SHP77 (cell line): ENCODE measurements at regions not wholly inside any gene's neighbourhood (a gene's known extent, or its start where the extent isn't known, plus 50 kb on each side); places are given as distances from the start of the nearest gene placed in this dataset.
"Not testable (repeated sequence)": the region's sequence is repeated elsewhere in the genome, so short reads cannot be mapped to it uniquely, and the experiment has no call there.

Experiments
- DNase-seq, 2 experiments: peaks; one replicate each; lab custom pipeline; 2025; lab: John Stamatoyannopoulos, UW

DNA sequence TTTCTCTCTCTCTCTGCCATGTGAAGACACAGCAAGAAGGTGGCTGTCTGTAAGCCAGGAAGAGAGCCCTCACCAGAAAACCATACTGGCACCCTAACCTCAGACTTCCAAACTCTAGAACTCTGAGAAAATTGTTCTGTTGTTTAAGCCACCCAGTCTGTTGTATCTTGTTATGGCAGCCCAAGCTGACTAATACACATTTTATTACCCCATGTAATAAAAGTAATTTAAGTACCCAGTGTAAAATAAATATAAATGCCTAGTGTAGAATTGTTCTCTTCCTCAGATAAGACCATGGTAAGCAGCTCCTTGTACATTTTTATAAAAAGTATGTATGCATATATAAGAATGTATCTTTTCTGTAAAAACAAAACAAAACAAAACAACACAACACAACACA, 119.7 kb downstream of the DTL start:
- DNase-seq = no peak

- no peak for DNase-seq
These were observed 121.7 kb downstream of the DTL start for GRCh38 chr1:212157252-212157651.

DNA sequence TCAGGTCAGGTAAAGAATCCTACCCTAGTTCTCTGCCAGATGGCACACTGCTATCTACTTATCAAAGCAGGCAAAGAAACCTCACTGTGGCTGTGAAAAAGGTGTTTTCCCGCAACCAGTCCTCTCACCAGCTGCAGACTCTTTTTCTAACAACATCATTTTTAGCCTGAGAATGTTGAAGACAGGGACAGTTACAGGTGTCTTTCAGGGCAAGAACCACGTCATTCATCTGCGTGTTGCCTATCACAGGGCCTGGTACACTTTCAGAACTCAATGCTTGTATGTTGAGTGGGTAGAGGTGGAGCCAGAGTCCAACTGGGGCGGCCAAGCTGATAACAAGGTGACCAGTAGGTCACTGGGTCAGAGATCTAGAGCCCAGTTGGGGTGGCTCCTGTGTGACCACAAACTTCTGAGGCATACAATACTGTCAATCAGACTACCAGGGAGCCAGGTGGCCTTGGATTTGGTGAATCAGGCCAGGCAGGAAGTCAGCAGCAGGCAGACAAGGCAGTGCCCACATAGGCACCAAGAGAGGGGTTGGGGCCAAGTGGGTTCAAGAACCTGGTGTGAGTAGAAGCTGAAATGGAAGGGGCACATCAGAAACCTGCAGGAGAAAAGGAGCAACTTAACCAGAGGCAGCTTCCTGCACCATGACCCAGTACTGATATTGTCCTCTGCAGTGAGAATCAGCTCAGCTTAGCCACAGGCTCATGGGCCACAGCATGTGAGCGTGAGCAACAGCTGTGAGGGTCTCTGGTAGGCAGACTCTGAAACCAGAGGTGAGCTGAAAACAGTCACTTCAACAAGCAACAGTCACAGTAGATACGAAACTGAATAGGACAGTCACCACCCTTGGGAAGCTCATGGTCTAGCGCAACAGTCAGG, 123.6 kb downstream of the DTL start:
- DNase-seq = no peak

- no peak for DNase-seq
These were observed 123.9 kb upstream of the PPP2R5A start for GRCh38 chr1:212161231-212161781.

GRCh38 chr1:212162635-212163034, 122.6 kb upstream of the PPP2R5A start:
- DNase-seq = peak in 1 of 2 experiments; percentile 10

- DNase-seq = no peak
These were observed 120.9 kb upstream of the PPP2R5A start for GRCh38 chr1:212164095-212164872.

DNA sequence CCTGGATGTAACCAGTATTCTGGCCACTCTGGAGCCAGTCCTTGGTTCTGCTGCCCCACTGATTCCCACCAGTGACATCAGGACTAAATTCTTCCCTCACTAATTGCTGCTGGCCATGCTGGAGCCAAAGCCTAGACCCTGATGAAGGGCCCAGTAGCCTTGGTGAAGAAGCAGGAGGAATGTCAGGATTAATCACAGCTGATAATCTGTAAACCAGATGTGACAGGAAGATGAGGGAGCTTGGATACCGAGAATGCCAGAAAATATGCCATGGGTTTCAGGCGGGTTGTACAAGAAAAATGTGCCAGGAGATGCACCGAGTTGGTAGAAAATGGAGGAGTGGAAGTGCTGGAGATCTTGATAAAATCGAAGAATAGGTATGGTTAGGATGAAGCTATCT, 119.0 kb upstream of the PPP2R5A start:
- DNase-seq = no peak

- no peak for DNase-seq
These were observed 118.6 kb upstream of the PPP2R5A start for GRCh38 chr1:212166644-212167043.

GRCh38 chr1:212167098-212167497, 118.1 kb upstream of the PPP2R5A start:
- no peak for DNase-seq

DNA sequence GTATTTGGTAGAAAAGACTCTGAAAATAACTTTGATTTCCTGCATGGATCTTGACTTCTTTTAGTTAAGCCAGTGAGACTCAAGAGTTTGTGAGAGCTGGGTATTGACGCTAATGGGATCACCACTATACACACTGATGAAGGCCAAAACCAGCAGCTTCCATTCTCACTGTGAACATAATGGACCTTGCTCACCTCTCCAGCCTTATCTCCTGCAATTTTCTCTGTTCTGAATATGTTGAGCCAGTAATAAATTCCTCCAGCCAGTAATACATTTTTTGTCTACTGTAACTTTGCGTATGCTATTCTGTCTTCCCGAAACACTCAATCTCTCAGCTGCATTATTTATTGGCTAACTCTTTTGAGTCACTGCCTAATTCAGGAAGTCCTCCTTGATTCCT, 111.6 kb upstream of the PPP2R5A start:
- DNase-seq = no peak

- not testable (repeated sequence) for DNase-seq
These were observed 110.9 kb upstream of the PPP2R5A start for GRCh38 chr1:212174295-212174694.

DNA sequence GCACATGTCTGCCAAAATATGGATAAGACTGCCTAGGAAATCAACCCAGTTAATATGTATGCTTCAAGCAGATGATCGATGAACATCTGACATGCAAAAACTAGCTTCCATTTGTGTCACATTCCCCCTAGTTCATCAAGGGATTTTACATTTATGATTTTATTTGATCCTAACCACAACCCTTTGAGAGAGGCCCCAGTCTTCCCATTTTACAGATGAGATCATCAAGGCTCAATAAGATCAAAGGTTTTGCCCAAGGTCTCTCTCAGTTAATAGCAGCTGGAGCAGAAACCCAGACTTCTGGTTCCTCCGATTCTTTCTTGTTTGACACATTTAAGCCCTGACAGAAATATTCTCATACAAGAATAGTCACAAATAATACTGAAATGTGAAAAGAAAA, 107.7 kb upstream of the PPP2R5A start:
- DNase-seq = no peak

DNA sequence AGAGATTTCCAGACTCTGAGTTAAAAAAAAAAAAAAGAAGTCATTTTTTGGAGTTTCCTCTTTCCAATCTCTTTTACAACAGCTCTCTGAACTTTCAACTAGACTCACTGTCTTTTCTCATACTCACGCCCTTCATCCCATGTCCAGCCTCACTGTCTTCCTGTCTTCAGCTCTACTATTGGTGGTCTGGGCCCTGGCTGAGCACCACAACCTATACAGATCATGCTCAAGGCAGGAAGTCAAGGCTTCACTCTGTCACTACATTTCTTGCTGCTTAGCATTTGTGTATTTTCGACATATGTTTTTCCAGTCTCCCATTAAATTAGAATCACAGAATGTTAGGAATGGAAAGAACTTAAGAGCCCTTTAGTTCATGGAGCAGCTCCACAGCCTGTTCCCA, 106.4 kb upstream of the PPP2R5A start:
- no peak for DNase-seq

GRCh38 chr1:212179394-212180076, 105.7 kb upstream of the PPP2R5A start:
- no peak for DNase-seq

DNA sequence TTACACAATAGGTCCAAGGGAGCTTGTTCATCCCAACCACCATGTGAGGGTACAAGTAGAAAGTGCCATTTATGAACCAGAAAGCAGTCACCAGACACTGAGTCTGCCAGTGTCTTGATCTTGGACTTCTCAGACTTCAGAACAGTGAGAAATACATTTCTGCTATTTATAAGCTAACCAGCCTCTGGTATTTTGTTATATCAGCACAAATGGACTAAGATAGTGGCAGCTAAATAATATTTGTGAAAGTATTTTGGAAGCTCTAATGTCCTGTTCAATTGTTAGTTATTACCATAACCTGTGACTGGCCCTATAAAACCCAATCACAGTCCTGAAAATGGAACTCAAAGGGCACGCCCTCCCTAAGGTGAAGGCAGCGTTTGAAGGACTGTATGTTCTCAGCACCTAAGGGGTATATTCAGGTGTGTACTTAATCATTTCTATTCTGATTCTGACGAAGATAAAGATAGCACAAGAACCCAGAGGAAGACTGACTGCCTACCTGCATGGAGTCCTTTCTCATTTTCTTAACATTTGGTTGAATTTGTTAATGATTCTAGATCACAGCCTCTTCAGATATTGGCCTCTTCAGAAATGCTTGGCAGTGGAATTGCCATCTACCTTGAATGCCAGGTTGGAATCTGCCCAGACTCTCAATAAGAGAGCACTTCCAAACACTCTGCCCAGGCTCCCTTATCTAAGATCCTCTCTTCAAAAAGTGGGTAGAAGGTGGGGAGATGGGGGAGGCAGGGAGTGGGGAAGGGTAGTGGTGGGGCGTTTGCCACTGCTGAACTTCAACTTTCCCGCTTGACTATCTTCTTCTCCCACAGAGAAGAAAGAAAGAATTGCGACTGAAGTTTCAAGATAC, 104.0 kb upstream of the PPP2R5A start:
- no peak for DNase-seq

GRCh38 chr1:212182171-212182570, 103.0 kb upstream of the PPP2R5A start:
- no peak for DNase-seq

- DNase-seq = no peak
These were observed 102.6 kb upstream of the PPP2R5A start for GRCh38 chr1:212182579-212182978.

DNA sequence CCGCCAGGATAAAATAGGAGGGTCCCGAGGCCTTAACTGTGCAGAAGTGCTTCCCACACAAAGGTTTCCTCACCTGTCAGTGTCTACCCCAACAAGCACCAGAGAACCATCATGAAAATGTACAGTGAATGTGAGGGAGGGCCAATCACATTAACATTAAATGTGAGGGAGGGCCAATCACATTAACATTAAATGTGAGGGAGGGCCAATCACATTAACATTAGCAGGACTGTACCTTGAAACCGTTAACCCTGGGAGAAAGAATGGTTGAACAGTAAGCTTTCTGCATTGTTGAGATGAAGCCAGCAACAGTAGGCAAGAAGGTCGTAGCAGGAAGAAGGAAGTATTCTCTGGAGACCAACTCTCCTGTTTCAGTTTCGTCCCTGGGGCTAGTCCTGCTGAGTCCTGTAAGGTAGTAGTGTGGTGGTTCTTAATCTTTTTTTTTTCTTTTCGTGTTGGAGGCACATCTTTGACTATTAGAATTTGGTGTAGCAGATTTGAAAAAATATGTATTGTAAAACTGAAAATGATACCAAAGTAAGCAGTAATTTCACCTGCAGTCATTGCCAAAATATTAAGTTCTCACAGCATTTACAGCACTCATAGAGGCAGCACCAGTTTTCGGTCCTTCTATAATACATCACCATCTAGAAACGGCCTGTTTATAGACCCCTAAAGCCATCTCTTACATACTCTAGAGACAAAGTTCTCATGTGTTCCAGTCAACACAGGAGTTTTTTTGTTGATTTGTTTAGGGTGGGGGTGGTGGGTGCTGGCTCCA, 98.6 kb upstream of the PPP2R5A start:
- no peak for DNase-seq

GRCh38 chr1:212188599-212189351, 96.4 kb upstream of the PPP2R5A start:
- no peak for DNase-seq

- no peak for DNase-seq
These were observed 95.9 kb upstream of the PPP2R5A start for GRCh38 chr1:212189352-212189738.
